GM18498 (cell line): ENCODE measurements at regions not wholly inside any gene's neighbourhood (a gene's known extent, or its start where the extent isn't known, plus 50 kb on each side); places are given as distances from the start of the nearest gene placed in this dataset.
A peak's percentile ranks its signal among the peaks of the same experiment; 100 is the strongest.
"Not testable (repeated sequence)": the region's sequence is repeated elsewhere in the genome, so short reads cannot be mapped to it uniquely, and the experiment has no call there.

Source experiments
- ATAC-seq: cut with Tn5 transposase; IDR thresholded peaks from one replicate; pipeline ENCODE4 v1.9.1; 2021; ENCODE audit warnings: mild to moderate bottlenecking, moderate library complexity; ENCODE audit not compliant: unreplicated experiment

- no peak for ATAC-seq
Observed at GRCh38 chr2:64277101-64277849, 133.1 kb upstream of the PELI1 start.

- ATAC-seq: not testable (repeated sequence)
Observed at GRCh38 chr2:64280812-64281211, 136.6 kb upstream of the PELI1 start.

GRCh38 chr2:64283006-64283570 is 138.9 kb upstream of the PELI1 start:
- ATAC-seq: peak; percentile 23

- peak; percentile 97 for ATAC-seq
Observed at GRCh38 chr2:64283641-64284361, 139.6 kb upstream of the PELI1 start.

- ATAC-seq: no peak
Observed at GRCh38 chr2:64284751-64285150, 140.5 kb upstream of the PELI1 start.

- no peak for ATAC-seq
Observed at GRCh38 chr2:64287202-64287740, 143.1 kb upstream of the PELI1 start.

- ATAC-seq: no peak
Observed at GRCh38 chr2:64288321-64289193, 144.3 kb upstream of the PELI1 start.

- no peak for ATAC-seq
Observed at GRCh38 chr2:64289251-64289650, 145.0 kb upstream of the PELI1 start.

GRCh38 chr2:64289737-64290136 is 145.5 kb upstream of the PELI1 start:
- ATAC-seq: no peak

GRCh38 chr2:64291181-64291580 is 147.0 kb upstream of the PELI1 start:
- ATAC-seq: no peak

GRCh38 chr2:64295326-64296139 is 151.3 kb upstream of the PELI1 start:
- ATAC-seq: peak; percentile 82

GRCh38 chr2:64296140-64296480 is 151.9 kb upstream of the PELI1 start:
- ATAC-seq: no peak

- ATAC-seq: no peak
Observed at GRCh38 chr2:64296695-64297346, 152.6 kb upstream of the PELI1 start.

GRCh38 chr2:64298161-64298560 is 153.9 kb upstream of the PELI1 start:
- no peak for ATAC-seq

GRCh38 chr2:64300066-64300465 is 153.9 kb upstream of the LGALSL start:
- no peak for ATAC-seq

GRCh38 chr2:64303250-64303649 is 150.7 kb upstream of the LGALSL start:
- no peak for ATAC-seq

GRCh38 chr2:64307421-64307820 is 146.5 kb upstream of the LGALSL start:
- no peak for ATAC-seq

- ATAC-seq: no peak
Observed at GRCh38 chr2:64311191-64311910, 142.6 kb upstream of the LGALSL start.
